NB4 (cell line): ENCODE measurements at regions not wholly inside any gene's neighbourhood (a gene's known extent, or its start where the extent isn't known, plus 50 kb on each side); places are given as distances from the start of the nearest gene placed in this dataset.
"Not testable (repeated sequence)": the region's sequence is repeated elsewhere in the genome, so short reads cannot be mapped to it uniquely, and the experiment has no call there.

Experiments
- DNase-seq: peaks from one replicate; pipeline ENCODE4 v3.0.0; 2010; ENCODE audit warnings: low read depth
- H3K4me3 ChIP-seq: one replicate; pipeline ENCODE4 v1.5.1; 2011; ENCODE audit warnings: mild to moderate bottlenecking, low read depth, low read length, moderate library complexity
- MYC ChIP-seq: IDR thresholded peaks from 2 replicates; pipeline ENCODE4 v1.6.1; 2011; ENCODE audit warnings: low read depth, low read length
- POLR2A ChIP-seq: IDR thresholded peaks from 2 replicates; pipeline ENCODE4 v1.6.1; 2011; ENCODE audit warnings: mild to moderate bottlenecking; ENCODE audit not compliant: insufficient read length; ENCODE audit errors: extremely low read depth
- TF ChIP-seq, protein P1 (sequence below): IDR thresholded peaks from 2 replicates; pipeline ENCODE4 v1.6.1; 2011; ENCODE audit warnings: low read depth, low read length
- TF ChIP-seq, protein P2 (sequence below): IDR thresholded peaks from one replicate; pipeline ENCODE4 v1.5.1; 2012; ENCODE audit warnings: low read depth, low read length

DNA sequence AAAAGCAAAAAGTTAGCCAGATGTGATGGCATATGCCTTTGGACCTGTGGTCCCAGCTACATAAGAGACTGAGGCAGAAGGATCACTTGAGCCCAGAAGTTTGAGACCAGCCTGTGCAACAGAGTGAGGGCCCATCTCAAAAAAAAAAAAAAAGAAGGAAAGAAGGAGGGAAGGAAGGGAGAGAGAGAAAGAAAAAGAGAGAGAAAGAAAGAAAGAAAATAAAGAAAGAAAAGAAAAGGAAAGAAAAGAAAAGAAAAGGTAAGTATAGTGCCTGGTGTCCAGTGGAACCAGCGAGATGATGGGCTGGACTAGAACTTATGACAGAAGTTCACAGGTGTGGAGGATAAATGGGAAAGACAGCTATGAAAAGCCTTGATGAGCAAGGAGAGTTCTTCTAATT lies 100.9 kb downstream of the QRSL1 start:
- TF ChIP-seq, protein P1, sequence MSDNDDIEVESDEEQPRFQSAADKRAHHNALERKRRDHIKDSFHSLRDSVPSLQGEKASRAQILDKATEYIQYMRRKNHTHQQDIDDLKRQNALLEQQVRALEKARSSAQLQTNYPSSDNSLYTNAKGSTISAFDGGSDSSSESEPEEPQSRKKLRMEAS: no peak
- TF ChIP-seq MYC (no peak), POLR2A (no peak)
- TF ChIP-seq, protein P2, sequence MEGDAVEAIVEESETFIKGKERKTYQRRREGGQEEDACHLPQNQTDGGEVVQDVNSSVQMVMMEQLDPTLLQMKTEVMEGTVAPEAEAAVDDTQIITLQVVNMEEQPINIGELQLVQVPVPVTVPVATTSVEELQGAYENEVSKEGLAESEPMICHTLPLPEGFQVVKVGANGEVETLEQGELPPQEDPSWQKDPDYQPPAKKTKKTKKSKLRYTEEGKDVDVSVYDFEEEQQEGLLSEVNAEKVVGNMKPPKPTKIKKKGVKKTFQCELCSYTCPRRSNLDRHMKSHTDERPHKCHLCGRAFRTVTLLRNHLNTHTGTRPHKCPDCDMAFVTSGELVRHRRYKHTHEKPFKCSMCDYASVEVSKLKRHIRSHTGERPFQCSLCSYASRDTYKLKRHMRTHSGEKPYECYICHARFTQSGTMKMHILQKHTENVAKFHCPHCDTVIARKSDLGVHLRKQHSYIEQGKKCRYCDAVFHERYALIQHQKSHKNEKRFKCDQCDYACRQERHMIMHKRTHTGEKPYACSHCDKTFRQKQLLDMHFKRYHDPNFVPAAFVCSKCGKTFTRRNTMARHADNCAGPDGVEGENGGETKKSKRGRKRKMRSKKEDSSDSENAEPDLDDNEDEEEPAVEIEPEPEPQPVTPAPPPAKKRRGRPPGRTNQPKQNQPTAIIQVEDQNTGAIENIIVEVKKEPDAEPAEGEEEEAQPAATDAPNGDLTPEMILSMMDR: no peak
- H3K4me3 ChIP-seq: no peak overlapping the region
- DNase-seq: no peak

DNA sequence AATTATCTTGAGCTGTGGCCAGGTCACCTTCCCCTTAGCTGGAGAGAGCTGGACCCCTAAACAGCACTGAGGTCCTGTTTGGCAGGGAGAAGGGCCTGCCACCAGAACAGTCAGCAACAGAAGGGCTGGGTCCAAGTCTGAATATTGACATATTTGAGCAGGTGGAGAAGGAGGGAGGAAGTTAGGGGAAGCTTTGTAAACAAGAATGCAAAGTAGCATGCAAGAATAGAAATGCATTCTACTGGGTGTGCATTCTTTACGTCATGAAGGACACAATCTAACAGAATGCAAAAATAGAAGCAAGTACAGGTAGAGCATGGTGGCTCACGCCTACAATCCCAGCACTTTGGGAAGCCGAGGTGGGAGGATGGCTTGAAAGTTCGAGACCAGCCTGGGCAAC lies 100.5 kb downstream of the QRSL1 start:
- no peak for DNase-seq
- H3K4me3 ChIP-seq: no peak overlapping the region
- no peak for TF ChIP-seq MYC
- TF ChIP-seq, protein P2: no peak
- TF ChIP-seq, protein P1: no peak
- no peak for TF ChIP-seq POLR2A

DNA sequence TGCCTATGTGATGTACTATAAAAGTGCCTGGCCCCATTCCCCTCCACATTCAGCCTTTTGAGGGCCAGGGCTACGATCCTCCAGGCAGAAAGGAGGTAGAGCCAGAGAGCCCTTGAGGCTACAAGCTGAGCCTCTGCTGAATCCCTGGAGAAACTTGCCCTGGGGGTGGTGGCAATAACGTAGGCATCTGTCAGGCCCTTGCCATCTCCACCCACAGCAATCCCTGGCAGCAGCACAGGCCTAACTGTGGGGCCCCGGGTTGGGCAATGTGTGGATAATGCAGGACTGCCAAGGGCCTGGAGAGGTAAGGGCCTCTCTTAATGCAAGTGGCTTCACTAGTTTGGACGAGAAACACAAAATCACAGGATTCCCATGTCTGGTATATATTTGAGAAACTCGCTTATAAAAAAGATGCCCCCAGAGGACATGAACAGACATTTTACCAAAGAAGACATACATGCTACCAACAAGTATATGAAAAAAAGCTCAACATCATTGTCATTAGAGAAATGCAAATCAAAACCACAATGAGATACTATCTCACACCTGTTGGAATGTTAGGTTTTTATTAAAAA lies 99.0 kb downstream of the QRSL1 start:
- TF ChIP-seq, protein P2: no peak
- no peak for TF ChIP-seq POLR2A
- no peak for TF ChIP-seq MYC
- TF ChIP-seq, protein P1: no peak
- H3K4me3 ChIP-seq: no peak overlapping the region
- DNase-seq: no peak

DNA sequence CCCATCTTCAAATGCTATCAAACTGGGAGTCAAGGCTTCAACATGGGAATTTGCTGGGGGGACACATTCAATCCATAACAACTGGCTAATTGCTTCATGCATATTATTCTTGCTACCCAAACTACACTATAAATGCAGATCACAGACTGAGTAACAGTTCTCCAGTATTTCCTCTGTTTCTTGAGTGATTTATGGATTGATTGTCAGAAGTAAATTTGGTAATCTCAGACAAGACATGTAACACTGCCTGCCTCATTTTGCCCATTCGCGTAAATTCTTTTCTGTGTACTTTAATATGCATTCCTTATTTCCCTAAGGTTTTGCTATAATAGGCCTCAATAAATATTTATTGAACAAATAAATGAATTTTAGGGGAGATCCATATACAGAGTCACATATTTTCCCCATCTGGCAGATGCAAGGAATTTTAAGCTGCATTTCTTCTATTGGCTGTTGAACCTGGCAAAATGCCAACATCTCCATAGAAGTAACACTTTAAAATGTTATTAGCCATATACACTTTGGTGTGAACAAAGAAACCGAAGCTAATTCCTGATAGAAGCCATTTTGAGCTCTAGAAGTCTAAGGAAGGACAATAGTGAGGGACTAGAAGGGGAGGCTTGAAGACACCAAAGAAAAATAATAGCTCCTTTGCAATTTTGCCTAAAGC lies 98.2 kb downstream of the QRSL1 start:
- no peak for DNase-seq
- TF ChIP-seq POLR2A (no peak), MYC (no peak)
- TF ChIP-seq, protein P1: no peak
- TF ChIP-seq, protein P2: no peak
- no peak overlapping the region for H3K4me3 ChIP-seq

DNA sequence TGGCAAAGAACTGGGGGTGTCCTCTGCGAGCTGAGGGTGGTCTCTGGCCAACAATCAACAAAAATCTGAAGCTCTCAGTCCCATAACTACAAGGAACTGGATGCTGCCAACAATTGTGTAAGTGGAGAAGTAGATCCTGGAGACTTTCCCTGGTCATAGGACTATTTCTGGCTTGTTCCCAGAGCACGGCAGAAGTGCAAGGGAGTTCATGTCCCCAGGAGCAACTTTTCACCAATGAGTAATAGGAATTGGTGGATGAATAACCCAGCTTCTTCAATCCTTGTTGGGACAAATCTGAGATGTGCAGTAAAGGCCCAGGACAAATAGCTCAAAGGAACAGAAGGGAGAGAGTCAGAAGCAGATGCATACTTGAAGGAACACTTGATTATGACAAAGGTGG lies 95.5 kb downstream of the QRSL1 start:
- no peak for TF ChIP-seq MYC
- TF ChIP-seq, protein P2: no peak
- TF ChIP-seq POLR2A: no peak
- TF ChIP-seq, protein P1: no peak
- H3K4me3 ChIP-seq: no peak overlapping the region
- DNase-seq: no peak

DNA sequence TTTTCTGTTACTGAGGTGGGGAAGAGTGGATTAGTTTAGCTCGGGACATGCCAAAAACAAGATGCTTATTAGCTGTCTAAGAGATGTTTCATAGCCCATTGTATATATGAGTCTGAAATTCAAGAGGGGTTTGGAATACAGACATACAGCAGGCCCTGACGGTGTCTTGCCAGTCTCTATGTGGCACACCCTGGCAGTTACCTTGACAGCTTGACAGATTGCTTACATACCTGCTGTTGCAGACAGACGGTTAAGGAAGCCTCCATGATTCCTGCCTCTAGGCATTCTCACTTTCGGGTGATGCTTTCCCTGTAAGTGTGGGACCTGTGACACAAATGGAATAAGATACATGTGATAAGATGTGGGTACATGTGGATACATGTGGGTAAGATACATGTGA lies 95.0 kb downstream of the QRSL1 start:
- DNase-seq: no peak
- TF ChIP-seq, protein P2: no peak
- no peak for TF ChIP-seq MYC
- TF ChIP-seq, protein P1: no peak
- TF ChIP-seq POLR2A: no peak
- H3K4me3 ChIP-seq: no peak overlapping the region

DNA sequence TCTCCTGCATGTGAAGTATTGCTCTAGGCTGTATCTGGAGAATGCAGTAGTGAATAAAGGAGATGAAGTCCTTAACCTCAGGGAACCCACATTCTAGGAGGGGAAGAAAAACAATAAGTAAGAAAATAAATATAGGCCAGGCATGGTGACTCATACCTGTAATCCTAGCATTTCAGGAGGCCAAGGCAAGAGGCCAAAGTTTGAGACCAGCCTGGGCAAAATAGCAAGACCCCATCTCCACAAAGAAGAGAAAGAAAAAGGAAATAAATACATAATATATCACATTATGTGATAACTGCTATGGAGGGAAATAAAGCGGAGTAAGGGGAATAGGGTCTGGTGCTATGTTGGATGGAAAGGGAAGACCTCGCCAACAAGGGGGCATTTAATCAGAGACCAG lies 94.0 kb downstream of the QRSL1 start:
- DNase-seq, H3K4me3 ChIP-seq: not testable (repeated sequence)

DNA sequence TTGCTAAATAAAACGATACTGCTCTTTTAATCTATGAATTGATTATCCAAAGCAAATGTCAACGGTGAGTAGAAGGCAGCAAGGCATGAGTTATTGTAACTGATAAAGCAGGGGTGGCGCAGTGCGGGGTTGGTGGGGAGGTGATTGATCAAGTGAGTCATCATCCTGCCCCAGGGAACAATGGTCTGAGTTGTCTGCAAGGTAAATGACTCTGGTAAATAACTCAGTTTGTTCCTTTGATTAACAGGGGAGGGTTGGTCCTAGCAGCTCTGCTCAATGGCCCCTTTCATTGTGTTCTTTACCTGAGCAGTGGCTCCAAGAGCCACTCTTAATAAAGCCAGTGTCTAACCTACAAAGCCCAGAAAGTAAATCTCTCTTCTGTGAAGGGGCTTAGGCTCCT lies 91.8 kb downstream of the QRSL1 start:
- H3K4me3 ChIP-seq, DNase-seq: not testable (repeated sequence)
